Right kidney (tissue), 1 donor: ENCODE measurements at regions not wholly inside any gene's neighbourhood (a gene's known extent, or its start where the extent isn't known, plus 50 kb on each side); places are given as distances from the start of the nearest gene placed in this dataset.

Source experiments
- DNase-seq: peaks from one replicate; pipeline ENCODE4 v3.0.0-alpha.2; 2016

DNA sequence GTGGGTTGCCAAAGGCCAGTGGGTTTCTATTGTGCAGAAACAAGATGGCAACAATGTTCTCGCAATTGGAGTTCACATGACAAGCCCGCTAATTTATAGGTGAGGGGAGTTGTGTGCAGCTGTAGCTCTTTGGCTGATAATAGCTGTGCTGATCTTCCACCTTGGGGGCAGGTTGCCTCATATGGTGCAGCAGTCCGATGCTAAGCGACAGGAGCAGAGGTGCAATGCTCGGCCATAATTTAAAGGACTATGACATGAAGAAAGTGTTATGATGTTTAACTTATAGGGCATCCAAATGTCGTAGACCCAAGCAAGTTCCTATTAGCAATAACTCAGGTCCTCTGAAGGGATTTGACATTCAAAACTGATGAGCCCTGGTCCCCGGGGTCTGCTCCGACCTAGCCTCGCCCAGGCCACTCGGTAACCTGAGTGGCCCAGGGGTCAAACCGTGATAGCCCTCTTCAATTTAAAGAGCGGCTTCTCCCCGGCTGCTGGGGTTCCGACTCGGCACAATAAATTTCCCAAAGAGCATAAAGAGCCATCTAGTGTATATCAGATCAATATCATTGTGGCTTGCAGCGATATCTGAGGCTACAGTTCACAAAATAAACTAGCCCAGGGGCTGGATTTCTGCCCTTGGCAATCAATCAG is 724.0 kb downstream of the IRX1 start:
- no peak for DNase-seq

DNA sequence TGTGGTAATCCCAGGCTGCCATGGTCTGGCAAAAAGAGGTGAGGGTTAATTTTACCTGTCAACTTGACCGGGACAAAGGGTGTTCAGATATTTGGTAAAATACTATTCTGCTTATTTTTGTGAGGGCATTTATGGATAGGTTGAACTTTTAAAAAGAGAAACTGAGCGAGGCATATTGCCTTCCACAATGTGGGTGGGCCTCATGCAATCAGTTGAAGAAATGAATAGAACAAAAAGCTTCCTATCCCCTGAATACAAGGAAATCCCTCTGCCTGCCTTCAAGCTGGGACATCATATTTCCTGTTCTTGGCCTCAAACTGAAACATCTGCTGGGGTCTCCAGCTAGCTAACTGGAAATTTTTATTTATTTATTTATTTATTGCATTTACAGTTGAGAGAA is 734.7 kb downstream of the IRX1 start:
- no peak for DNase-seq

DNA sequence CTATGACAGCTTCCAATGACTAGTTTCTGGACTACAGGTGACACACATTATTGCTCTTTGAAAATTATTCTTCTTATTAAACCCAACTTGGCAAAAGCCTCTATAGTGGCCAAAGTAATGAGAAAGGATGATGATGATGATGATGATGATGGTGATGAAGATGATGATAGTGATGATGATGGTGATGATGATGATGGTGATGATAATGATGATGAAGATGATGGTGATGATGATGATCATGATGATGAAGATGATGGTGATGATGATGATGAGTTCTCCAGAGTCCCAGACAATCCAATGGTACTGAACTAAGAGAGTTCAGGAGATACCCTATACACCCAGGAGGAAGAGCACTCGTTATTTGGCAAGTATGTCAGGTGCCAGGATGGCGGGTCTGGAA is 739.4 kb downstream of the IRX1 start:
- no peak for DNase-seq

GRCh38 chr5:4337519-4337918 is 741.9 kb downstream of the IRX1 start:
- DNase-seq, result no peak

DNA sequence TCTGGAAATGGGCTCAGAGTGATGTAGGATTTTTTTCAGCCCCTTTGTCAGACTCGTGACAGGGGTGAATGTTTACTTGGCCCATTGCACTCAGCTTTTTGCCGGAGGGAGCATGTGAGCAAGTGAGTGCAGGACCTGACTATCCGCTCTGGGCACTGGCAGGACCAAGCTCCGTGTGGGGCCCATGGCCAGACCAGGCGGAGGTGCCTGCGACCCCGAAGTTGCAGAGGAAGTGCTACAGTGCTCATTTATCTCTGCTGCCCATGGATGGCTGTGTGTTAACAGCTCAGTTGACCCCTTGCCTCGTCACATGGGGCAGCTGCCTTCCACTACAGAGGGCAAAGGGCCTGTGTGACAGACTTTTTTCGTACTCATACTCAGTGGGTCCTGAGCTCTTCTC is 744.3 kb downstream of the IRX1 start:
- DNase-seq, result no peak

GRCh38 chr5:4345850-4346249 is 750.2 kb downstream of the IRX1 start:
- no peak for DNase-seq

DNA sequence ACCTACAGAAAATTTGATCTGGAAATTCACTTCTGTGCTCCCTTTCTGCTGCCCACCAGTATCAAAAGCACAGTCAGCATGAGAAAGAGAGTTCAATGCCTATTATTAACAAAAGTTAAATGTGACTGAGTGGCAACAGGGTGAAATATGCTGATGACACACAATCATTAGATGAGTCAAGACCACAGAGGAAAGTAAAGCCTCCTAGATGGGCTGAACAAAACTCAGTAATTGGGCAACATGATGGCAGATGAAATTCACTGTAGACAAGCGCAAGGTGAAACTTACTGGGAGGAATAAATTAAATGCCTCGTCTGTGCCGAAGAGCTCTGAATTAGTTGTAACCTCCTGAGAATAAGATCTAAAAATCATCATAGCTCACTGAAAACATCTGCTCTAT is 752.8 kb downstream of the IRX1 start:
- no peak for DNase-seq

GRCh38 chr5:4348919-4349318 is 753.3 kb downstream of the IRX1 start:
- no peak for DNase-seq

DNA sequence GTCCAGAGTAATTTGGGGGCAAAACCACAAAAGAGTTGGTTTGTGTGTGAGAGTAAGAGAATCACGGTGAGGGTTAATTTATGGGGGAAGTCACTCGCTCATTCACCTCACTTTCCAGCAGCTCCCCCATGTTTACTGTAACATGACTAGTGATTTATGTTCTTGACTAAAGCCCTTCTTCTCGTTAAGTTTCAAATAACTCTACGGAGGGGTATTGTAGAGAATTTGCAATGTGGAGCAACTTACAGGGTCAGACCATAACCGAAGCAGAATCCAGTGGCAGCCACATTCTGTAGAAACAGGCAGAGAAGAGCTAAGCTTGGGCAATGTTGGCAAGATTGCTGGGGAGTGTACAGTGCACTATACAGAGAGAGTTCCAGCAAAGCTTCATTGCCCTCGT is 760.6 kb downstream of the IRX1 start:
- DNase-seq, result peak; percentile 13

GRCh38 chr5:4359847-4360246 is 764.2 kb downstream of the IRX1 start:
- DNase-seq, result no peak

DNA sequence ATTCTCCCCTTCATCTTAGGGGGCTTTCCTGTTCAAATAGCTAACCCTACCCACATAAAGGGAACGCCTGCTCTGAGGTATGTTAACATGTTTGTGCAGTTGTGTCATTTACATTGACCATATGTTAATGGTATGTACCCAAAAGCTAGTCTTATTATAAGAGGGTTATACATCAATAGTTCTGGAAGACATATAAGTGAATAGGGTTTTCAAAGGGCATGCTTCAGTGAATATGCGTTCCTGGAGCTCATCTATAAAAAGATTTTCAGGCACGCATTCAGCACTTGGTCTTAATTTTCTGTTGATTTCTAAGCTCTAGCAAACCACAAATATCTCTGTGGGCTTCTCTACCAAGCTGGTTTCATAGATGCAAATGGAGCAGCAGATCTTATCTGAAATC is 766.1 kb downstream of the IRX1 start:
- DNase-seq, result no peak

DNA sequence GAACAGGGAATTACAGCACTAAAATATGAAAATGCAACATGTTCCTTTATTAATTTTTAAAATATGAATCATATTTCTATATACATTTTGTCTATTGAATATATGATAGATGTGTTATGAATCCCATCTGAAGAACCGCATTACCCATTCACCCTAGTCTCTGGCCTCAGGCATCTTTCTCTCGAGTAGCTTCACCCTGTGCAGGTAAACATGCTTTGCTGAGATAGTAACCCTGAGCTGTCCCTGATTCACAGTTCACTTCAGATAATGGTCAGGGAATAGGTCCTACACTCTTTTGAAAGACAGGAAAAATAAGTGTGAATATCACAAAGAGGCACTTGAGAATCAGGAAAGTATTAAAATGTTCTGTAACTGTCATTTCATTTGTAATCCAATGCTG is 766.8 kb downstream of the IRX1 start:
- no peak for DNase-seq

DNA sequence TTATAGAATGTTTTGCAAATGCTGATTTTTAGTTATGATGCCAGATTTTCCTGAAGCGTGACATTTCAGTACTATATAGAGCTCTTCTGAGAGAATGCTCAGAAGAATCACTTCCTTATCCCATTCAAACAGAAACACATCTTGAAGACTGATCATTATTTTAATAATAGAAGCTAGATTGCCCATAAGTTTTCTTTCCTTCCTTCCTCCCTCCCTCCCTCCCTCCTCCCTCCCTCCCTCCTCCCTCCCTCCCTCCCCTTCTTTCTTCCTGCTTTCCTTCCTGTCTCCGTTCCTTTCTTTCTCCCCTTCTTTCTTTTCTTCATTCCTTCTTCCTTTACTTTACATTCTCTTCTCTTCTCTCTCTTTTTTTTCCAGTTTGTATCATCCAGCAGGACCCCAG is 767.4 kb downstream of the IRX1 start:
- no peak for DNase-seq

DNA sequence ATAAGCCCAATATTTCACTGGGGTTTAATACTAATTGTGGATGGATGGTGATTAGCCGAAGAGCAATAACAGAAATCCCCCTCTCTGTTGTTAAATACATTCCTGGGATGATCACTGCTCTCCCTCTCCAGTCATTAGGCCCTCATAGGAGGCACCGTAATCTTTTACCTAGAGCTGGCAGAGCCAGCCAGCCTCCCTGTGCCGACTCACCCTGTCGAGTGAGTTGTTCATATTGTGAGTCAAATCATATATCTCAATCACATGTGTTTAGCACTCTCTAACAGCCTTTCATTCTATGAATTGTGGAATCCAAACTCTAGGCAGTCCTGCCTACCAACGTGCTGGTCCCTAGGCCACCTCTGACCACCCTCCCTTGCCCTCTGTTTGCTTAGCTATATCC is 771.0 kb downstream of the IRX1 start:
- no peak for DNase-seq

GRCh38 chr5:4370218-4370617 is 769.9 kb upstream of the ADAMTS16 start:
- DNase-seq, result no peak

DNA sequence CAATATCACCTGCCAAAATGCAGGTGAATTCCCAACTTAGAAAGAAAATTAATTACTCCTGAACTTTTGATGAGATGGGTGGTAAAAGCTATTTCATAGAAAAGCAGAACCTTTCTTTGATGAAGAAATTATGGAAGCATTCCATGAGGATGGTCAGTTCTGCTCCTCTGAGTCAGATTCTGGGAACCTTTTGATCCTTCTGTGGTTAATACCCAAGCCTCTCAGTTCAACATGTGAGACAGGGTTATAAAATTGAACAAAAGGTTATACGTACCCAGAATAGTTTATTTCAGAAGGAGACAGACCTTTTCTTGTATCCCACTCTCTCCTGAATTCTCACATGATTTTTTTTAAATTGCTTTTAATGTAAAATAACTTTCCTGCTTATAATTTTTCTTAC is 767.6 kb upstream of the ADAMTS16 start:
- DNase-seq, result no peak

DNA sequence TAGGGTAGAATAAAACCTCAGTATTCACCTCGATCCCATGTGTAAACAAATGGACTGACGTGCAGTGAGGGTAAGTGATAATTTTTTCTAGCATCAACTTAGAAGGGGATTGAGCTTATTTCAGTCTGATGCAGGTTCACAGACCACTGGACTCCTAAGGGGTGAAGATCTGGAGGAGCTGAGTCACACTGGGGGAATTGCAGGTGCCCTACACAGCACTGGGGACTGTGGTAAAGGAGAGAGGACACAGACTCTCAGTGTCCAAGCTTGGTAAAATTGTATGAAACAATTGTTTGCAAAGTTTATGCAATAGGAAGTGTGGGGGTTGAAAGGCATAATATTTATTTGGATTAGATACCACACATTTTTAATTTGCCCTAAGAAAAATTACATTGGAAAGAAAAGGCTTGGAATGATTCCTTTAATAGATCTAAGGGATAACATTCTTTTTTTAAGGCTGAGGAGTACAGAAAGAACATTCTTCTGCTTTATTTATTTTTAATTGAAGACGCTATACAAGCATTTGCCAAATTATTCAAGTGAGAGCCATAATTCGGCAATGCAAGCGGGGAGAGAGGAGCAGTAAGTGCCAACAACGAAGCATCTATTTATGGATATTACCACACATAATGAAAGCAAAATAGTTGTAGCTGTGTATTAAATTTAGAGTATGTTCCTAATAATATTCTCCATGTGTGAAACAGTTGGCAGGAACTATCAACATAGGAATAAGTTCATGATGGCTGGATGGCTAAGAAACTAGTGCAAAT is 766.9 kb upstream of the ADAMTS16 start:
- DNase-seq, result no peak

GRCh38 chr5:4374866-4375265 is 765.3 kb upstream of the ADAMTS16 start:
- no peak for DNase-seq

DNA sequence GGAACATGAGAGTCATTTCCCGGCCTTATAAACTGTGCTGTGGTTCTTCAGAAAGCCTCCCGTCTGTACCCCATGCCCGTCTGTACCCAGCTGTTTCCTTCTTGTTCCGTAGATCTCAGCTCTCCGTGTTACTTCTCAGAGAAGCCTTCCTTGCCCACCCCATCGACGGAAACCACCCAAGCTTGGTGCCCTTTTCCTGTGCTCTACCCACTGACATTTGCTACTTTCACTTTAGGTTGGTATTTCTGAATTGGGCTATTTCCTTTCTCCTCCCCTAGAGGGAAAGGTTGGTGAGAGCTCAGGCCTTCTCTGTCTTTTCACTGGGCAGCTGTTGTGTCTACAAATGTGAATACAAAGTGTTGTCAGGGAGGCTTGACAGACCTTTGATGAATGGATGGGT is 764.5 kb upstream of the ADAMTS16 start:
- DNase-seq, result no peak

DNA sequence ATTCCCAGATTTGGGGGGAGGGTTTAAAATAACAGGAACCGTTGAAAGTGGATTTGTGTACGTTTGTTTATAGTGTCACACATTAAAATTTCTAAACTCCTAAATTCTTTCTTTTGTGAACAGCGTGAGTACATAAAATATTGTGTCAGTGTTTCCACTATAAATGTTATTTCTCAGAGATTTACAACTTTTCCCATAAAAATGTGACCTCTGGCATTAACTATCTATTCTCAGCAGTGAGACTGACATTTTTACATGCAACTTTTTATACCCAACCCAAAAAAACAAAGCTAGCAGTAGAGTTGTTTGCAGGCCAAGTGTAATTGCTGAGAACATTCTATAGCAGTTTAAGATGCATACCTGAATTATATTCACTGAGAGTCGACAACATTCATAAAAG is 757.0 kb upstream of the ADAMTS16 start:
- DNase-seq, result no peak

DNA sequence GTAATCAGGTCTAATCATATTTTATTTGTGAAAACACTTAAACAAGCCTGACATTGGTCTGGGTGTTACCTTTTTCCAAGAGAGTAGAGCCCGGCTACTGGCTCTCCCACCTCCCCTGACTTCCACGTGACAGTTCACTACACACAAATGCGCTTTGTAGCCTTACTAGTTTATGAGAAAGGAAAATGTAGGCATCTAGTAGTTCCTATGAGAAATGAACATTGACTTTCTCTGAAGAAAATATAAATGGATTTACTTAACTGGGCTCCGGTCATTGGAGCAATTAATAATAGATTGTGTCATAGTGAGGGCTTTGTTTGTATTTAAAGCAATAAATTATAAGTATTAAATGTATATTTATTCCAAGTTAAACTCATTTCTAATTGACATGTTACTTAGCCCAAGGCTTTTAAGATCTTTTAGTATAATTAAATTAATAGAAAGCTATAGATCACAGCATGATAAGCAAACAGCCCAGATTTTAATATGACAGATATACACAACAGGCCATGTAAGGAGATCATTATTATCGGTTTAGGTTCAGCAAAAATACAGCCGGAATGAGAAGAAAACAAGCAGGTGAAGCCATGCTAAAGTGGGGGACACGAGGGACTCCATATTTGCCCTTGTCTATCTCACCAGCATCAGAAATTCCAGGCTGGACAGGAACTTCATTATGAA is 756.5 kb upstream of the ADAMTS16 start:
- no peak for DNase-seq

GRCh38 chr5:4384649-4385048 is 755.5 kb upstream of the ADAMTS16 start:
- no peak for DNase-seq

- DNase-seq, result no peak
Measured at GRCh38 chr5:4386152-4386551, 754.0 kb upstream of the ADAMTS16 start.

DNA sequence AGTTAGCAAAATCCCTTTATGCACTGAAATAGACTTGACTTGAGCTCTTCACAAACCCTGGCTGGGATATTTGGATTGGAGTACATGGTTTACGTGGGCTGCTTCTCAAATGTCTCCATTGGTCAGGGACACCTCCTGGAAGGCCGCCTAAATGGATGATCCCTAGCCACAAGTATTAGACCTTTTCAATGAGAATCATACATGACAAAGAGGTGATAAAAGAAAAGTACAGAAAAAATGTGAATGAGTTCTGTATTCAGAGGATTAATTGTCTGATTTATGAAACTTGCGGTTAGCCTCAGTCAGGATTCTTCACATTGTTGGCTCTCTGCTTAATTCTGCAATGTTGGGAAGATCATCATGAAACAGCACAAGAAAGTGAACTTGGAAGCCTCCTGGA is 752.8 kb upstream of the ADAMTS16 start:
- DNase-seq, result no peak
